WTC11 (cell line): ENCODE measurements at regions not wholly inside any gene's neighbourhood (a gene's known extent, or its start where the extent isn't known, plus 50 kb on each side); places are given as distances from the start of the nearest gene placed in this dataset.

Experiments used
- ATAC-seq: fragments of 200-7000 bp; cut with Tn5 transposase; 2 replicates; pipeline ENCODE4 v1.10.0; 2021; ENCODE audit warnings: mild to moderate bottlenecking, moderate library complexity
- CTCF ChIA-PET: fragments of 300-600 bp; sonication (Branson Sonifier 250); formaldehyde crosslinking; loops from one replicate; lab custom pipeline; 2021; ENCODE audit warnings: antibody characterized with exemption; lab: Charles Lee
- POLR2A ChIA-PET: fragments of 350-600 bp; sonication (Branson Sonifier 250); formaldehyde crosslinking; loops from one replicate; lab custom pipeline; 2021; ENCODE audit warnings: antibody characterized with exemption; lab: Charles Lee
- DNase-seq: peaks from one replicate; pipeline ENCODE4 v3.0.0; 2021; ENCODE audit warnings: low spot score
- H3K27ac Mint-ChIP-seq: 2 replicates; pipeline ENCODE4 v1.8.0; 2021; ENCODE audit warnings: mixed read lengths
- H3K27me3 Mint-ChIP-seq: 2 replicates; pipeline ENCODE4 v1.8.0; 2021; ENCODE audit warnings: low read depth, mild to moderate bottlenecking, moderate library complexity, mixed read lengths
- H3K36me3 Mint-ChIP-seq: 2 replicates; pipeline ENCODE4 v1.8.0; 2021; ENCODE audit warnings: mixed read lengths
- H3K4me1 Mint-ChIP-seq: 2 replicates; pipeline ENCODE4 v1.8.0; 2022; ENCODE audit warnings: mixed read lengths
- H3K4me3 Mint-ChIP-seq: 2 replicates; pipeline ENCODE4 v1.8.0; 2021; ENCODE audit warnings: mild to moderate bottlenecking, moderate library complexity, mixed read lengths
- H3K9me3 Mint-ChIP-seq: 2 replicates; pipeline ENCODE4 v1.8.0; 2021; ENCODE audit warnings: mixed read lengths
- ATF1 ChIP-seq: sonication (generic); formaldehyde crosslinking; IDR thresholded peaks from 2 replicates; pipeline ENCODE4 v1.8.1; 2023; ENCODE audit warnings: mild to moderate bottlenecking, moderate library complexity, missing genetic modification reagents
- CBFB ChIP-seq: sonication (generic); formaldehyde crosslinking; IDR thresholded peaks from 2 replicates; pipeline ENCODE4 v1.8.1; 2022; ENCODE audit warnings: mild to moderate bottlenecking, low read depth, missing genetic modification reagents
- CREB1 ChIP-seq: sonication (generic); formaldehyde crosslinking; IDR thresholded peaks from 2 replicates; pipeline ENCODE4 v1.8.0; 2023; ENCODE audit warnings: mild to moderate bottlenecking, missing genetic modification reagents
- E2F1 ChIP-seq: sonication (generic); formaldehyde crosslinking; IDR thresholded peaks from 2 replicates; pipeline ENCODE4 v1.8.0; 2022; ENCODE audit warnings: mild to moderate bottlenecking, missing genetic modification reagents
- ELF4 ChIP-seq: sonication (generic); formaldehyde crosslinking; IDR thresholded peaks from 2 replicates; pipeline ENCODE4 v1.8.1; 2022; ENCODE audit warnings: low read depth, mild to moderate bottlenecking, moderate library complexity, missing genetic modification reagents
- EMX1 ChIP-seq: fragments of 250-450 bp; sonication (Bioruptor Pico); IDR thresholded peaks from 2 replicates; pipeline ENCODE4 v1.8.0; 2021; ENCODE audit warnings: mild to moderate bottlenecking
- ERG ChIP-seq: fragments of 250-450 bp; sonication (Bioruptor Pico); IDR thresholded peaks from 2 replicates; pipeline ENCODE4 v1.8.0; 2021; ENCODE audit warnings: mild to moderate bottlenecking
- FOXK1 ChIP-seq: sonication (generic); formaldehyde crosslinking; IDR thresholded peaks from 2 replicates; pipeline ENCODE4 v1.8.0; 2022; ENCODE audit warnings: mild to moderate bottlenecking, moderate library complexity, missing genetic modification reagents
- MAX ChIP-seq: sonication (generic); formaldehyde crosslinking; IDR thresholded peaks from 2 replicates; pipeline ENCODE4 v1.8.0; 2022; ENCODE audit warnings: mild to moderate bottlenecking, missing genetic modification reagents
- NFE2L1 ChIP-seq: sonication (generic); formaldehyde crosslinking; IDR thresholded peaks from 2 replicates; pipeline ENCODE4 v1.8.1; 2023; ENCODE audit warnings: missing genetic modification reagents
- NR1H2 ChIP-seq: sonication (generic); formaldehyde crosslinking; IDR thresholded peaks from 2 replicates; pipeline ENCODE4 v1.9.0; 2021; ENCODE audit warnings: mild to moderate bottlenecking, moderate library complexity, missing genetic modification reagents
- PRDM15 ChIP-seq: sonication (generic); formaldehyde crosslinking; IDR thresholded peaks from 2 replicates; pipeline ENCODE4 v1.8.0; 2022; ENCODE audit warnings: missing genetic modification reagents
- PRRX2 ChIP-seq: fragments of 250-450 bp; sonication (Bioruptor Pico); IDR thresholded peaks from 2 replicates; pipeline ENCODE4 v1.8.0; 2021; ENCODE audit warnings: mild to moderate bottlenecking
- TEAD1 ChIP-seq: sonication (generic); formaldehyde crosslinking; IDR thresholded peaks from 2 replicates; pipeline ENCODE4 v1.8.0; 2022; ENCODE audit warnings: mild to moderate bottlenecking, missing genetic modification reagents
- TP53 ChIP-seq: sonication (generic); formaldehyde crosslinking; IDR thresholded peaks from 2 replicates; pipeline ENCODE4 v1.8.1; 2023; ENCODE audit warnings: mild to moderate bottlenecking, missing genetic modification reagents
- ZBTB21 ChIP-seq: sonication (generic); formaldehyde crosslinking; IDR thresholded peaks from 2 replicates; pipeline ENCODE4 v1.8.1; 2023; ENCODE audit warnings: mild to moderate bottlenecking, missing genetic modification reagents, borderline replicate concordance
- ZMAT4 ChIP-seq: fragments of 250-450 bp; sonication (Bioruptor Pico); IDR thresholded peaks from 2 replicates; pipeline ENCODE4 v1.9.0; 2021; ENCODE audit warnings: mild to moderate bottlenecking
- ZNF121 ChIP-seq: sonication (generic); formaldehyde crosslinking; IDR thresholded peaks from 2 replicates; pipeline ENCODE4 v1.8.0; 2023; ENCODE audit warnings: missing genetic modification reagents
- ZNF219 ChIP-seq: sonication (generic); formaldehyde crosslinking; IDR thresholded peaks from 2 replicates; pipeline ENCODE4 v1.8.0; 2023; ENCODE audit warnings: missing genetic modification reagents, mild to moderate bottlenecking, borderline replicate concordance
- ZNF263 ChIP-seq: sonication (generic); formaldehyde crosslinking; IDR thresholded peaks from 2 replicates; pipeline ENCODE4 v1.8.1; 2022; ENCODE audit warnings: low read depth, mild to moderate bottlenecking, moderate library complexity, missing genetic modification reagents

GRCh38 chr6:19972221-19972620 lies 135.1 kb downstream of the ID4 start:
- H3K36me3 Mint-ChIP-seq = no peaks in the 10 kb centered on the region
- no peak overlapping the region for H3K4me3 Mint-ChIP-seq
- ATAC-seq = no peak
- H3K9me3 Mint-ChIP-seq = peaks cover 7% of the 10 kb centered on the region
- POLR2A ChIA-PET = no interaction called here
- CTCF ChIA-PET = no interaction called here
- DNase-seq = no peak
- H3K27me3 Mint-ChIP-seq = no peaks in the 10 kb centered on the region
- no peak for TF ChIP-seq ERG (CRISPR knock-in tag)
- no peak overlapping the region for H3K27ac Mint-ChIP-seq
- H3K4me1 Mint-ChIP-seq = no peaks in the 10 kb centered on the region

GRCh38 chr6:19976411-19977129 lies 139.4 kb downstream of the ID4 start:
- no peak overlapping the region for H3K27ac Mint-ChIP-seq
- CTCF ChIA-PET = interaction anchor here (0.9 kb wide), 1 partner anchor 979 kb away, joined by 5 read pairs; no protein-coding TSS in a partner anchor
- no peaks in the 10 kb centered on the region for H3K9me3 Mint-ChIP-seq
- no peak for TF ChIP-seq ELF4 (CRISPR knock-in tag)
- TF ChIP-seq TP53 (CRISPR knock-in tag) = no peak
- TF ChIP-seq PRDM15 (CRISPR knock-in tag) = no peak
- TF ChIP-seq ATF1 (CRISPR knock-in tag) = no peak
- no peak for TF ChIP-seq FOXK1 (CRISPR knock-in tag)
- no peak for TF ChIP-seq ZNF219
- no peak for TF ChIP-seq NR1H2 (CRISPR knock-in tag)
- TF ChIP-seq PRRX2 (CRISPR knock-in tag) = no peak
- no peak for TF ChIP-seq ZBTB21
- TF ChIP-seq ZNF263 (CRISPR knock-in tag) = no peak
- DNase-seq (no peak), ATAC-seq (no peak)
- no peaks in the 10 kb centered on the region for H3K27me3 Mint-ChIP-seq
- no peak overlapping the region for H3K4me3 Mint-ChIP-seq
- no peaks in the 10 kb centered on the region for H3K36me3 Mint-ChIP-seq
- POLR2A ChIA-PET = interaction anchor here (0.6 kb wide), 1 partner anchor 11 kb away, joined by 3 read pairs; no protein-coding TSS in a partner anchor
- no peaks in the 10 kb centered on the region for H3K4me1 Mint-ChIP-seq

GRCh38 chr6:19979059-19979458 lies 141.9 kb downstream of the ID4 start:
- H3K27ac Mint-ChIP-seq = no peak overlapping the region

GRCh38 chr6:19979986-19980385 lies 142.8 kb downstream of the ID4 start:
- ChIA-PET POLR2A (no interaction called here), CTCF (no interaction called here)
- no peak for ATAC-seq

More at GRCh38 chr6:19979059-19979458, 141.9 kb downstream of the ID4 start:
- Mint-ChIP-seq H3K4me1 (peaks cover 12% of the 10 kb centered on the region), H3K27me3 (no peaks in the 10 kb centered on the region), H3K4me3 (no peak overlapping the region), H3K9me3 (no peaks in the 10 kb centered on the region), H3K36me3 (no peaks in the 10 kb centered on the region)
- DNase-seq = no peak
- ChIA-PET POLR2A (no interaction called here), CTCF (no interaction called here)
- TF ChIP-seq ZNF121 (CRISPR knock-in tag) (no peak), ZMAT4 (CRISPR knock-in tag) (no peak), CREB1 (no peak), CBFB (CRISPR knock-in tag) (no peak), TEAD1 (CRISPR knock-in tag) (no peak)
- ATAC-seq = no peak

More at GRCh38 chr6:19979986-19980385, 142.8 kb downstream of the ID4 start:
- H3K4me3 Mint-ChIP-seq = no peak overlapping the region
- H3K36me3 Mint-ChIP-seq = no peaks in the 10 kb centered on the region
- no peak for TF ChIP-seq MAX (CRISPR knock-in tag)
- no peak for TF ChIP-seq EMX1 (CRISPR knock-in tag)
- TF ChIP-seq CBFB (CRISPR knock-in tag) = no peak
- TF ChIP-seq NFE2L1 (CRISPR knock-in tag) = no peak
- no peak for TF ChIP-seq E2F1
- H3K4me1 Mint-ChIP-seq = peaks cover 12% of the 10 kb centered on the region
- H3K27me3 Mint-ChIP-seq = no peaks in the 10 kb centered on the region
- no peak overlapping the region for H3K27ac Mint-ChIP-seq
- DNase-seq = no peak
- H3K9me3 Mint-ChIP-seq = no peaks in the 10 kb centered on the region
